ENCODE measurements at regions not wholly inside any gene's neighbourhood (a gene's known extent, or its start where the extent isn't known, plus 50 kb on each side); places are given as distances from the start of the nearest gene placed in this dataset.
"Not testable (repeated sequence)": the region's sequence is repeated elsewhere in the genome, so short reads cannot be mapped to it uniquely, and the experiment has no call there.

GRCh38 chr2:100715861-100716260, 104.1 kb upstream of the NPAS2 start:
- TF ChIP-seq, protein P1, sequence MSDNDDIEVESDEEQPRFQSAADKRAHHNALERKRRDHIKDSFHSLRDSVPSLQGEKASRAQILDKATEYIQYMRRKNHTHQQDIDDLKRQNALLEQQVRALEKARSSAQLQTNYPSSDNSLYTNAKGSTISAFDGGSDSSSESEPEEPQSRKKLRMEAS (IDR thresholded peaks at IDR 0.05; ENCODE audit: insufficient read depth, insufficient read length): not testable (repeated sequence)
- not testable (repeated sequence) for TF ChIP-seq CTCF (IDR thresholded peaks at IDR 0.05; ENCODE audit: extremely low read depth in 1 of 2, insufficient read depth in 1 of 2, low read depth in 1 of 2, low read length in 2 of 2); POLR2A (IDR thresholded peaks at IDR 0.05; ENCODE audit: low read depth, low read length); EZH2 (IDR thresholded peaks at IDR 0.05; ENCODE audit: borderline replicate concordance, low read depth, low read length, severe bottlenecking); FOS (IDR thresholded peaks at IDR 0.05; ENCODE audit: borderline replicate concordance, insufficient read depth, low read length); POLR2AphosphoS5 (IDR thresholded peaks at IDR 0.05; ENCODE audit: insufficient read depth, low read depth, low read length); JUN (IDR thresholded peaks at IDR 0.05; ENCODE audit: borderline replicate concordance, insufficient read depth, insufficient read length, low read depth); MYC (IDR thresholded peaks at IDR 0.05; ENCODE audit: low read depth, low read length); GATA2 (IDR thresholded peaks at IDR 0.05; ENCODE audit: insufficient read depth, insufficient read length, low read depth, low read length)
